Ovary (tissue), 7 donors: ENCODE measurements at regions not wholly inside any gene's neighbourhood (a gene's known extent, or its start where the extent isn't known, plus 50 kb on each side); places are given as distances from the start of the nearest gene placed in this dataset.

Experiments used
- DNase-seq, 5 donors: peaks; one replicate each; pipeline ENCODE4 v3.0.0-alpha.2; 2019 to 2020
- H3K27ac ChIP-seq, 2 donors: fragments of 200-600 bp; one replicate each; pipeline versions ENCODE4 v1.5.1 to v1.8.0; 2019 to 2022
- H3K27me3 ChIP-seq: fragments of 200-600 bp; one replicate; pipeline ENCODE4 v1.8.0; 2022
- H3K36me3 ChIP-seq: fragments of 200-600 bp; sonication (generic); one replicate; pipeline ENCODE4 v1.5.1; 2019
- H3K4me1 ChIP-seq: one replicate; pipeline ENCODE4 v1.8.1; 2013; ENCODE audit warnings: mild to moderate bottlenecking, moderate library complexity; ENCODE audit not compliant: insufficient read depth
- H3K4me3 ChIP-seq: fragments of 200-600 bp; sonication (generic); one replicate; pipeline ENCODE4 v1.5.1; 2017
- H3K9me3 ChIP-seq, 2 donors: fragments of 200-600 bp in 1 of 2; sonication (generic) in 1 of 2; one replicate each; pipeline versions ENCODE4 v1.5.1 to v1.8.1; 2013 to 2019; ENCODE audit warnings: mild to moderate bottlenecking in 1 of 2, moderate library complexity in 1 of 2
- CTCF ChIP-seq, 3 donors: fragments of 450-650 bp in 2 of 3; fragments of 200-600 bp in 1 of 3; IDR thresholded peaks; one replicate each; pipeline versions ENCODE4 v1.5.1 to v1.8.0; 2016 to 2022; ENCODE audit warnings: antibody characterized with exemption in 3 of 3, mild to moderate bottlenecking in 1 of 3
- EP300 ChIP-seq: sonication (generic); formaldehyde crosslinking; IDR thresholded peaks from one replicate; pipeline ENCODE4 v1.6.1; 2017; ENCODE audit warnings: antibody characterized with exemption
- POLR2A ChIP-seq: fragments of 450-650 bp; IDR thresholded peaks from one replicate; pipeline ENCODE4 v1.6.1; 2017; ENCODE audit warnings: antibody characterized with exemption, mild to moderate bottlenecking, moderate library complexity
- WGBS, 3 donors: extraction: QIAGEN DNeasy Blood & Tissue Kit in 1 of 3; methylation state at CpG; one replicate each; pipeline versions ENCODE4 v1.1.5 to v1.1.7; 2013 to 2017; 5-methylcytosine and 5-hydroxymethylcytosine counted together
- intact Hi-C, 4 donors: fragments of 100-400 bp; cut with DNase I; formaldehyde crosslinking; loops; one replicate each; pipeline versions ENCODE4 v1.11.0 to v1.15.1; 2022 to 2023
- donor health status: DM: no; HTN: no; CAD: no; lungs with moderate emphysema.
- donor health status: DM: no; HTN: no; CAD: no.
- donor health status: Bipolar disorder and iron deficiency.
- donor health status: DM: no; HTN: no; CAD: no.
- donor health status: DM: yes; HTN: yes; CAD: no.

DNA sequence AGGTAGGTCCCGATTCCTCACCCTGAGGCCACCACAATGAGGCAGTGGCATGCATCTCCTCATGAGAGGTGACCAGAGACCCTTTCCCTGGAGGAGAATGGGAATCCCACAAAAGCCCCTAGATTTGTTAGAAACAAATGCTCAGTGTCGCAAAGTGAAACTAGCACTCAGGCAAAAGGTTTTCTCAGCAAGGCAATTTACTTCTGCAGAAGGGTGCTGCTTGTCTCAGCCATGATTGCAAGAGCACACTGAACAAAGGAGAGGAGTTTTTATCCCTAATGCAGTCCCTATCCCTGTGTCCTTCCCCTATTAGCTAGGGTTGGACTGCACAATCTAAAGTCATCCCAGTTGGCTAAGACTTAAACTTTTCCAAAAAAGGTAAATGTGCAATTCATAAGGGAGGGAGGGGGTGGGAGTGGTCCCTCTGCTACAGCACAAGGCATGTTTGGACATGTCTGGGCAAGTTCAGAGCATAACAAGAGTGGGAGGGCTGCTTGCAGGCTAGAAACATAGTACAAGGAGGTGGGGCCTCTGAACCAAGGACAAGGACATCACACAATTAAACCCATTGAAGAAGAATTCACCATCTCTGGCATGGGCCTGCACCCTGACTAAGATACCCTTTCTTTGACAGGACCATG is 185.3 kb downstream of the CCNG2 start:
- no peaks in the 10 kb centered on the region for H3K9me3 ChIP-seq
- 93 to 97% (median 95%) methylated on average over 2 of the region's 2 CpGs for WGBS, 3 donors
- no peak for TF ChIP-seq POLR2A
- no peak for TF ChIP-seq EP300
- no peak for TF ChIP-seq CTCF (IDR thresholded peaks at IDR 0.05)

DNA sequence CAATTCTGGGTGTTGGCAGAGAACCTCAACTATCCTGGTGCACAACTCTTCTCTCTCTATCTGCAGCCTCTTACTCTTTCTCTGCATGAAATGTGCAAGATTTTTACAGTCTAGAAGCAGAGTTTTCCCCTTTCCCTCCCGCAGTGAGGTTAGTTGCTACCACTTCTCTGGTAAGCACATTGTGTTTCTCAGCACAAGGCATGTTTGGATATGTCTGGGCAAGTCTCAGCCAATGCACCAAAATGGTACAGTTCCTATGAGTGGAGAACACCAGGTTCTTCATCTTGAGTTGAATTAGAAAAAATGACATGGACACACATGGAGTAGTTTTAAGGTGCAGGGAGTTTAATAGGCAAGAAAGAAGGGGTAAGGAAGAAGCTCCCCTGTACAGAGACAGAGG is 187.0 kb downstream of the CCNG2 start:
- Histone ChIP-seq H3K36me3 (no peaks in the 10 kb centered on the region), H3K27ac (no peak overlapping the region), H3K27me3 (no peaks in the 10 kb centered on the region), H3K4me1 (no peaks in the 10 kb centered on the region), H3K9me3 (no peaks in the 10 kb centered on the region), H3K4me3 (no peak overlapping the region)
- WGBS, 3 donors, result 70 to 80% (median 75%) methylated on average over 1 of the region's 1 CpG
- TF ChIP-seq CTCF (IDR thresholded peaks at IDR 0.05), result no peak
- TF ChIP-seq POLR2A, result no peak
- no peak for DNase-seq
- intact Hi-C loops, result loop anchor here in 1 of 4 donors (5.0 kb wide), 1 partner anchor 1798 kb away; no protein-coding TSS in a partner anchor

More for the DNA sequence above, 185.3 kb downstream of the CCNG2 start:
- H3K4me1 ChIP-seq, result no peaks in the 10 kb centered on the region
- no peaks in the 10 kb centered on the region for H3K27me3 ChIP-seq
- no peak overlapping the region for H3K4me3 ChIP-seq
- no peaks in the 10 kb centered on the region for H3K36me3 ChIP-seq
- no peak for DNase-seq
- intact Hi-C loops, result loop anchor here in 1 of 4 donors (5.0 kb wide), 1 partner anchor 1800 kb away; no protein-coding TSS in a partner anchor
- H3K27ac ChIP-seq, result no peak overlapping the region

GRCh38 chr4:77344784-77345183 is 187.8 kb downstream of the CCNG2 start:
- TF ChIP-seq CTCF (IDR thresholded peaks at IDR 0.05) (no peak), EP300 (no peak), POLR2A (no peak)
- intact Hi-C loops, result loop anchor here in 1 of 4 donors (5.0 kb wide), 1 partner anchor 1798 kb away; no protein-coding TSS in a partner anchor
- Histone ChIP-seq H3K9me3 (no peaks in the 10 kb centered on the region), H3K4me1 (no peaks in the 10 kb centered on the region), H3K36me3 (no peaks in the 10 kb centered on the region), H3K27me3 (no peaks in the 10 kb centered on the region), H3K4me3 (no peak overlapping the region), H3K27ac (no peak overlapping the region)
- 0 to 58% (median 56%) methylated on average over 1 of the region's 1 CpG for WGBS, 3 donors
- DNase-seq, result no peak

DNA sequence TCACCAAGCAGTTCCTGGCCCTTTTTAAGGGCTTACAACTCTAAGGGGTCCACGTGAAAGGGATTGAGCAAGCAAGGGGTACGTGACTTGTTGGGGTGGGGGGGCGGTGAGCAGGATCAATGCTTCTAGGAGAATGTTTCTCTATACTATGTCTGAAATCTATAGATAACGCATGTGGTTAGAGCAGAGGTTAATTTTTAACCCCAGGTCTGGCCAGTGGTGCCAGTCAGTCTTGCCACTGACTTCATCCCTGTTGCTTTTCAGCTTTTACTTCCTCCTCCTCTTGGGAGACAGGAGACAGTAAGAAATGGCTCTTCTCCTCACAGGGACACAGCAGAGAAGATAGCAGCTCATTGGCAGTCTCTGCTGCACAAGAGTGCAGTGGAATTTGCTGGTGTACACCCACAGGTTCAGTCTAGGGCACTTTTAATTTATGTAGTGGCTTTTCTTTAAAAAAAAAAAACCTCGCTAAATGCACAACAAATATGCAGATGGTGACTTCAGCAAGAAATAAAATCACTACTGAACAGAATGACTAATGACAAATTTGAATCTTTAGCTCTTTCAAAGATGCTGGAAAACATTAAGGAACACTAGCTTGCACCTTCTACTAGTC is 190.5 kb downstream of the CCNG2 start:
- no peak overlapping the region for H3K4me3 ChIP-seq
- no peak for DNase-seq
- TF ChIP-seq EP300 (no peak), CTCF (IDR thresholded peaks at IDR 0.05) (no peak), POLR2A (no peak)
- no peaks in the 10 kb centered on the region for H3K36me3 ChIP-seq
- intact Hi-C loops, result no loop called here
- 68 to 75% (median 71%) methylated on average over 5 of the region's 5 CpGs for WGBS, 3 donors
- H3K9me3 ChIP-seq, result no peaks in the 10 kb centered on the region
- no peaks in the 10 kb centered on the region for H3K4me1 ChIP-seq
- H3K27me3 ChIP-seq, result no peaks in the 10 kb centered on the region
- no peak overlapping the region for H3K27ac ChIP-seq
